GM19043 (cell line): ENCODE measurements at regions not wholly inside any gene's neighbourhood (a gene's known extent, or its start where the extent isn't known, plus 50 kb on each side); places are given as distances from the start of the nearest gene placed in this dataset.
"Not testable (repeated sequence)": the region's sequence is repeated elsewhere in the genome, so short reads cannot be mapped to it uniquely, and the experiment has no call there.

Experiments used
- ATAC-seq: cut with Tn5 transposase; IDR thresholded peaks from one replicate; pipeline ENCODE4 v1.9.1; 2021; ENCODE audit warnings: low read depth; ENCODE audit not compliant: unreplicated experiment

DNA sequence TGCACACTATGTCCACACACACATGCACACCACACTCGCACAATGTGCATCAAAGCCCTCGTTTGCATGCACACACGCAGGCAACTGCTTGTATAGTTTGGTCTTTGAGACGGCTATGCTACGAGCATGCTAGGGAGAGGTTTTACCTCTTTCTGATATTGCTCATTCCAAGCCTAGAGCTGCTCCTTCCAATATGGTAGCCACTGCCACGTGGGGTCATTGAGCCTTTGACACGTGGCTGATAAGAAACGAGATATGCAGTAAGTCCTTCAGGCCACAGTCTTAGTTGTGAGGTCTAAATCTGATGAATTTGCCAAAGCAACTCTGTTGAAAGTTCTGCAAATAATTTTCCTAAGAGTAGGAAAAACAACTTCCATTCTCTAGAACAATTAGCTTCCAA lies 204.4 kb downstream of the KLF6 start:
- no peak for ATAC-seq

DNA sequence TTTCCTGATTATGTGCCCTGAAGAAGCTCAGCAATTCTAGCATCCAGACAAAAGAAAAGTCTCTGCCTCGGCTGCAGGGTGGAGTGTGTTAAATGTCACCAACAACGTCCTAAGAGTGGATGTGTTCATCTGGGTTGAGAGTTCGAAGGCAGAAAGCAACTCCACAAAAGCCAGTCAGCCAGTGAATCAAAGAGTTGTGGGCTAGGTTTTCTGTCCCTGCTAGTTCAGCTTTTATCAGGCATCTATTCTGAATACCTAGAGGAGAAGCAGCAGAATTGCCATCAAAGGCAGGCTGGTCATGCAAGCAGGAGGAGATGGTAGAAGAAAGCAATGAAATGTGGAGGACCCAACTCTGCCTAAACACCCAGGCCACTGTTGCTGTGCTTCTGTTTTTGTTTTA lies 205.2 kb downstream of the KLF6 start:
- no peak for ATAC-seq

DNA sequence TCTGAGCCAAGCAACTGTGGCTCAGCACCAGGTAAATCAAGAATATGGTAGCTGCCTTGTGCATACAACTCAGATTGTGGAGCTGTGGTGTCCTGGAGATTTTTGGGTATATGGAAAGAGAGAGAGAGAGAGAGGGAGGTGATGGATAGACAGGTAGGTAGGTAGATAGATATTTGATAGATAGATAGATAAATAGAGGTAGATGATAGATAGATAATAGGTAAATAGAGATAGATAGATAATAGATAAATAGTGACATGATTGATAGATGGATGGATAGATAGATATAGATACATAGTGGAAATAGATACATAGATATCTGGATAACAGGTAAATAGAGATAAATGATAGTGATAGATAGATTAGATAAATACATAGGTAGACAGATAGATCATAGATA lies 206.3 kb downstream of the KLF6 start:
- no peak for ATAC-seq

DNA sequence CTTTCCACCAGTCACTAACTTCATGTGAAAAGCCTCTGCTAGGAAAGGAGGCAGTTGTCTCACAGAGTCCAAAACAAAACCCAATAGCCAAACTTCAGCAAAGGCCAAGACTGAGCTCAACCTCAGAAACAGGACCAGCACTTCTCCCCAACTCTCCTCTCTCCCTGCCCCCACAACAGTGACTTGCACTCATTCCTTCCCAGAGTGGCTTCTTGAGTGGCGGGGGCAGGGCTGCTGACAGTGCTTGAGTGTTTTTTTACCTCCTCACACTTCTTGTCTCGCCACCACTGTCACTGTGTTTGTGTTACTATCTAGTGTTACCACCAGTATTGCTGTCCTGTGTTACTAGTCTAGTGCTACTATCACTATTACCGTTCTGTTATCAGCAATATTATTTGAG lies 206.8 kb downstream of the KLF6 start:
- no peak for ATAC-seq

DNA sequence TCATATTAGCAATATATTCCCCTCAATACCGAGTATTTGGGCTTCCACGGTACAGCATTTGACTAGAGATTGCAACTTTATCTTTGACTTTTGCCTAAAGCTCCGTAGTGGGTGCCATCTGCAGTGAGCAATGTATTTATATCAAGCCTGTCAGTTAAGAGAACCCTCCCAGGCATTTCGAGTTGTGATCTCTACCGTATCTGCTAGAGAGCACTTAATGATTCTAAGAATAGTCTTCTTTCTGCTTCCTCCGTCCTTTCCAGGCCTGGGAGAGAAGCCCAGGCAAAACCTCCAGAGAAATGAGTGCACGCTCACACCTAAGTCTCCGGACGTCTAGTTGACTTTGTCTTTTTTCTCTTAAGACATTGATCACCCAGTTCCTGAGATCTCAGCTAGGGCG lies 210.6 kb downstream of the KLF6 start:
- no peak for ATAC-seq

DNA sequence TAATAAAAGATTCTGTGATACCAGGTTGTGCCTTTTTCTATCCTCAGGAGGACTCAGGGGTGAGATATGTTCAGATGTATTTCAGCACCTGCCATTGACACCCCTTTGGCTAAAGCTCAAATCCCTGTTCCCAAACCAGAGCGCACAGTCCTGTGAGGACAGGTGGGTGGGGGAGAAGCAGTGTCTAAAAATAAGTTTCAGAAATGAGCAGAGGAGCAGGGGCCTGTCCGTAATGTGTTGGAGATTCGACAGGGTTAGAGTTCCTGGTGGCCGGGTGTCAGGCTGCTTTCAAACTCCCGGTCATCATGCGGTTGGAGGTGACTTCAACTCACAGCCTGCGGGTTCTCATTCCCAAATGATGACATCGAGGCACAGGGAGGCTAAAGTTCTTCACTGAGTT lies 211.5 kb downstream of the KLF6 start:
- ATAC-seq: no peak

DNA sequence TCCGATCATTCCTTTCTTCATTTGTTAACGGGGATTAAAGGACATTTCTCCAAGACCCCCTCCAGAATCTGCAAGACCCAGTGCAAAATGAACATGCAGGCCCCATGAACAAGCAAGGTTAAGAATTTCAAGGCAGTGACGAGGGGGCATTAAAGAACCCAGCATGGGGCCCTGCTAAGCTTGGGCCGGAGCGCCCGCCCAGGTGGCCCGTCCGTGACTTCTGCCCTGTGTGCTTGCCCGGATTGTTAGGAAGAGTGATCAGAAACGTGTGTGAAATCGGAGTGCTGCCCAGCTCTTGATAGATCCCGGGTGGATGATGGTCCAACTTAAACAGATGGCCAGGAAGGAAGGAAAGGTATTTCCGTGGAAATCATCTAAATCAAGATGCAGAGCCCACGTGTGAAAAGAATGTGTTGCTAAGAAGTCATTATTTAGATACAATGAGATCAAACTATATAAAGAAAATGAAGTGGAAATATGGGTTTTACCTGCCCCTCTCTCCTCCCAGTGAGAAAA lies 213.6 kb downstream of the KLF6 start:
- ATAC-seq: no peak

DNA sequence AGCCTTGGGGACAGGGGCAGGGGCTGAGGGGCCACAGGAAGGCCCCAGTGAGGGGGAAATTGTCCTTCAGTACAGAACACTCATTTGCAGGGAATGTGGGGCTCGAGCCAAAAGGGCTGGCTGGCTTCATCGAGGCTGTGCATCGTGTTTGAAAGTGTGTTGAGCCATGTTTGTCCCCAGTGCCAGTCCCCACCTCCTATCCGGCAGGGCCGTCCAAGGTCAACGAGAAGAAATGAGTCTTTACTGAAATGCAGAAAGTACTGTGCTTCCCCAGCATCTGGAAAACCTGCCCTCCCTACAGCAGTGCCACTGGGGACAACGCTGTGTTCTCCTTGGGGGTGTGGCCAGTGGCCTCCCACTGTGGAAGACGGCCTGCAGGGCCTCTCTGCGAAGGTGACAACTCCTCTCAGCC lies 214.1 kb downstream of the KLF6 start:
- no peak for ATAC-seq

DNA sequence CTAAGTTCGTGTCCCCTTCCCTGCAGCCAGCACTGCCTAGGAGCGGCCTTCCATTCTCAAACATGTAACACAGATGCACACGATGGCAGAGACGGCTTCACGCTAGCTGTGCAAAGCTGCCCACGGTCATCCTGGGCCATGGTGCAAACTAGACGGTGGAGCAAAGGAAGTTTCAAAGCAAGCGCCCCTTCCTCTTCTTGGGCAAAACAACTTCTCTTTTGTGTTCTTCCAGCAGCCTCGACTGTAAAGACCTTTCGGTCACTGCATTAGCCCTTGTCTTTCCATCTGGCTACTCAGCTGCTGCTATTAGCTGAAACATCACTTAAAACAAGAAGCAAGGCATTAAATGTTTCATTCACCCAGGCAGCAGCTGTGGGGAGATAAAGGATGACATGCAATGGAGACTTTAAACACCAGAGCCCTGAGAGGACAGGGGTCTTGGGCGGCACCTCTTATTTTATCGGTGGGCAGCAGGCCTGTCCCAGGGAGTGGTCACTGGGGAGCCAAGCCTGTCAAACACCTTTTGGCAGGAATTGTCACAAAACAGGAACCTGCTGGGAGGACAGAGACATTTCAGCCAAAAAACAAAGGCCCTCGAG lies 214.8 kb downstream of the KLF6 start:
- ATAC-seq: no peak

DNA sequence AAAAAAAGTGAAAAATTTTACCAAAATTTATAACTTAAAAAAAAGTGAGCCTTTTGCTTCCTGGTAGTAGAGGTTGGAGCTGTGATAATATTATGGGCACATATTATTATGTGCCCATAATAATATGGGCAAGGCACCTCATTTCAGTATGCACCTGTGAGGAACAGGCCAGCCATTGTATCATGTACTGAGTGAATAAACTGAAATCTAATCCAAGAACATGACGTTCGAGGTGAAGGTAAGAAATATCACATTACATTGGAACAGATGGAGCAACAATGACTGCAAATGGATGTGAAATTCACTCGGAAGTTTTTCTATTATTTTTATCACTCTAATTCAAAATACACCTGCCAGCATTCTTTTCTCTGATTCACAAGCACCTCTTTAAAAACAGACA lies 216.0 kb downstream of the KLF6 start:
- no peak for ATAC-seq

DNA sequence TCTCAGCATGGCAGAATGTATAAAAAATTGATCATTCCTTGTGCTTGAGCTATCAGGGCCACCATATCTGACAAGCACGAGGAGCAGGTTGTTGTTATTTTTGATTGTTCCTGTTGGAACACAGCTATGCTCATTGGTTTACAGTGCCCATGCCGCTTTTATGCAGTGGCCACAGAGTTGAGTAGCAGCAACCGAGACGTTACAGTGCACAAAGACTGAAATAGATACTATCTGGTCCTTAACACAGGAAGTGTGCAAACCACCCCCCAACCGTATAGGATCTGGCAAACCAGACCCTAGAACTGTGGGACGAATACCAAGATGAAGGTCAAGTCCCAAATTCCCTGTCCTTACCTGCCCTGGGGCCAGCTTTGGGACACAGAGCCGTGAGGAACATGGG lies 216.6 kb downstream of the KLF6 start:
- ATAC-seq: no peak

DNA sequence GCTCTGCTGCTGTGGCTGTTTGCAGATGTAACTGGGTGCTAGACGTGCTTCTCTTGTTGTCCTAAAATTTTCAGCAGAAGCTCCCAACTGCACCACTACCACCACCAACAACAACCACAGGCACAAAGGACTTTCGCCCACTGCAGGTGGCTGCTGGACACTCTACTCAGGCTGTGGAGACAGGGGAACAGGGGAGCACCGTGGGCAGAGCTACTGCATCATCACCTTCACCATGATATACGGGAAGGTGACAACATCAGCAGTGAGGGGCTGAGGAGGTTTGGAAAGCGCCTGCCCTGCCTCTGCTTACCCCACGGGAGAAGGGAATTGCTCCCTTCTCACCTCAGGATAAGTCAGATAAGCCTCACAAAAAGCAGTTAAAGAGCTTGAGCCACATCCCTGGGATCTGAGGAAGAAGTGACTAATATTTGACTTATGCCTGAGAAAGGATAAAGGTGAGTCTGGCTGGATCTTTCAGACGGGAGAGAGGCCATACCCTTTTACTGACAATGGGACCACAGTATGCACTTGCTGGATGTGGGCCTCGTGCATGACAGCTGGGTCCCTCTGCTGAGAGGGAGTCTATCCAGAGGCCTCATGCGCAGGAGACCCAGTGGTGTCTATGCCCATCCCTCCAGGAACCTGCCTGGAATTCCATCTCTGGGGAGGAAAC lies 217.6 kb downstream of the KLF6 start:
- ATAC-seq: no peak

DNA sequence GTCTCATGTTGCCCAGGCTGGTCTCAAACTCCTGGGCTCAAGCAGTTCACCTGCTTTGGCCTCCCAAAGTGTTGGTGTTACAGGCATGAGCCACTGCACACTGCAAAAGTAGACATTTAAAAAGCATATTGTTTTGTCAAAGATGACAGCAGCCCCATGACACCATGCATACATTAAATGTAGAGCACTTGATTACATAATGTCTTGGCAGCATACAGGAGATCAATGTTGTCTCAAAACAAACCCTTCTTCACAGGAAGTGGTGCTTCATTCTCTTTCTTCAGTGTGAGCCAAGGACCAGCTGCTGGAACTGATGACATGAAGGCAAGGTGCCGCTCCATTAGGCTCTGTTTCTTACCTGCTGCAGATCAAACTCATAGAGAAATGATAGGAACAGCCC lies 218.4 kb downstream of the KLF6 start:
- no peak for ATAC-seq

DNA sequence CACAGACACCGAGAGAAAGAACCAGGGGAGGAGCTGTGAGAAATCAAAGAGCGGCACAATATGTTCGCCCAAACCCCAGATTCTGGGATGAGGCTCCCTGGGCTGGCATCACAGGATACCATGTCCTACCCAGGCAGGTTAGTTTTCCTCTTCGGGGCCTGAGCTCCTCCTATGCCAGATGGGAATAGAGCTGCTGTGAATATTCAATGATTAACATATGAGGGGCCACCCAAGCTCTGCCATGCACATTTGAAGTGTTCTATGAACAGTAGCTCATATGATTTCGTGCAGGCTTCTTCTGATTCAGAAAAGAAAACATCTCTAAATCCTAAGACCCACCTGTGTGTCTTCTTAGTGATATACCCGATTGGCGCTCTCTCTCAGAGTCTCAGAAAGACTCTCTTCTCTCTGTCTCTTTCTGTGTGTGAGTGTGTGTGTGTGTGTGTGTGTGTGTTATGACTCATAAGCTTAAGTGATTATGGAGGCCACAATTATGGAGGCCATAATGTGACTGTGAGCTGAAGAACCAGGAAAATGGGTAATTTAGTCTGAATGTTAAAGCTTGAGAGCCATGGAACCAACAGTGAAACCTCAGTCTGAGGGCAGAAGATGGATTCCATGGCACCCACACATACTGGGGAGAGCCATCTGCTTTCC lies 220.5 kb downstream of the KLF6 start:
- ATAC-seq: no peak

DNA sequence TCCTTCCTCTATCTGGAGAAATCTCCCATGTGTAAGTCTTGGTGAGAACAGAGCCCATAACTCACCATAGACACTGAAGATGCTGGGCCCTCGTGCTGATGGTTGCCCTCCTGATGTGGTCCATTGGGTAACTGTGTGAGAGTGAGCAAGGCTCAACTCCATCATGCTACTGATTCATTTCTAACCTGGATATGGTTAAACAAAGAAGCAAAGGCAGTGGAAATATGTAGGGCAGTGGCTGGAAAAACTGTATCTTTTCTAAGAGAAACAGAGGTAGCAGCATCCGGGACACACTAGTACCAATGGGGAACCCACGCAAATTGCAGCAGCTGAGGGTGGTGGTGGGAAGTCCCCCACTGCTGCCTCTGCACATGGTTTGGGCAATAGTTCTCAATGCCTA lies 221.7 kb downstream of the KLF6 start:
- no peak for ATAC-seq

DNA sequence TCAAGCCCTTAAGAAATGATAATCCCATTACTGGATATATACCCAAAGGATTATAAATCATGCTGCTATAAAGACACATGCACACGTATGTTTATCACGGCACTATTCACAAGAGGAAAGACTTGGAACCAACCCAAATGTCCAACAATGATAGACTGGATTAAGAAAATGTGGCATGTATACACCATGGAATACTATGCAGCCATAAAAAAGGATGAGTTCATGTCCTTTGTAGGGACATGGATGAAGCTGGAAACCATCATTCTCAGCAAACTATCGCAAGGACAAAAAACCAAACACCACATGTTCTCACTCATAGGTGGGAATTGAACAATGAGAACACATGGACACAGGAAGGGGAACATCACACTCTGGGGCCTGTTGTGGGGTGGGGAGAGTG lies 224.4 kb downstream of the KLF6 start:
- ATAC-seq: not testable (repeated sequence)

DNA sequence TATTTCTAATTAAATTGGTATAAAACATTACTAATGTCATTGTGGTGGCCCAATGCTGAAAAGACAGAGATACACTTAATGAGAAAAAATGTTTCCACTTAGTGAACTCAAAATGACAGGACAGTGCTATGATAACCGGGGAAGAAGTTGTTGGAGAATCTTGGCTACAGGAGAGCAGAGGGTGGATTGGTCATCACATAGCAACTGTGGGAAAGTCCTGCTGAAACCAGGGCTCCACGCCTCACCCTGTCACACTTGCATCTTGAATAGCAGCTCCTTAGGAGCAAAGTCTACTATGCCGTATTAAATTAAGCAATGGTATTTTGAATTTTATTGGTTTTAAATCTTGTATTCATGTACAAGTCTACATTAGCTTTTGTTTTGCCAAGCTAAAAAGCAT lies 225.5 kb downstream of the KLF6 start:
- no peak for ATAC-seq

DNA sequence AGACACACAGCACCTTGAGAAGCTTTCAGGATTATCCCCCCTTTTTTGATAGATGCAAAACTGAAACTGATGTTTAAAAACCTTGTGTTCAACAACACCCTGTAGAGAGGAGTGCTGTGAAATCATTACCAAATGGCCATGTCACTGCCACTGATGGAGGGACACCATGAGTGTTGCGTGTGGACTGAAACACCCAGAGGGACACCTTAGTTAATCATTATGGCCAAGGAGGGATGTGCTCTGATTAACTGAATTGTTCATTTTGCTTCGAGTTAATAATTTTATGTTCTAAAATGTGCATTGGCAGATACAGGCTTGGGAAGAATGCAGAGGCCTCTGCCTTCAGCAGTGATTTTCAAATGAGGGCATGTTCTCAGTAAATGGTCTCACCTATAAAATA lies 226.0 kb downstream of the KLF6 start:
- no peak for ATAC-seq

DNA sequence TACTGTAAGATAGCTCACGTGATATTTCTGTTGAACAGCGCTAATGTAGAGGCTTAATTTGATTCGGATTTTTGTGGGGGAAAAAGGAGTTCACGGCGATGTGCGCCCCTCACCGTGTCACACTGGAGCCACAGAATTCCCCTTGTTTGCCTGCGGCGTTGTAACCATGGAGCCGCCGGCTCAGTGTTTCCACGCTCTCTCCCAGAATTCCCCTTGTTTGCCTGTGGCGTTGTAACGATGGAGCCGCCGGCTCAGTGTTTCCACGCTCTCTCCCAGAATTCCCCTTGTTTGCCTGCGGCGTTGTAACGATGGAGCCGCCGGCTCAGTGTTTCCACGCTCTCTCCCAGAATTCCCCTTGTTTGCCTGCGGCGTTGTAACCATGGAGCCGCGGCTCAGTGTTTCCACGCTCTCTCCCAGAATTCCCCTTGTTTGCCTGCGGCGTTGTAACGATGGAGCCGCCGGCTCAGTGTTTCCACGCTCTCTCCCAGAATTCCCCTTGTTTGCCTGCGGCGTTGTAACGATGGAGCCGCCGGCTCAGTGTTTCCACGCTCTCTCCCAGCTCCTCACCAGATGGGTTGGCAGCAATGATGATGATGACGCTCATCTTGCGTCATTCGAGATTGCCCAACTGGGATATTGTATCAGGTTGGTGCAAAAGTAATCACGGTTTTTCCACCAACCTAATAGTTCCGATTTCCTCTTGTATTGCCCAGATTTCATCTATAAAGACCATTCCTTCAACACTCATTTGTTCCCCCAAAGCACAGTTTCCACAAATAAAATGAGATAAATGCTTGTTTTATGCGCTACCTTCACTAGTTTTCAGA lies 228.6 kb downstream of the KLF6 start:
- ATAC-seq: not testable (repeated sequence)

DNA sequence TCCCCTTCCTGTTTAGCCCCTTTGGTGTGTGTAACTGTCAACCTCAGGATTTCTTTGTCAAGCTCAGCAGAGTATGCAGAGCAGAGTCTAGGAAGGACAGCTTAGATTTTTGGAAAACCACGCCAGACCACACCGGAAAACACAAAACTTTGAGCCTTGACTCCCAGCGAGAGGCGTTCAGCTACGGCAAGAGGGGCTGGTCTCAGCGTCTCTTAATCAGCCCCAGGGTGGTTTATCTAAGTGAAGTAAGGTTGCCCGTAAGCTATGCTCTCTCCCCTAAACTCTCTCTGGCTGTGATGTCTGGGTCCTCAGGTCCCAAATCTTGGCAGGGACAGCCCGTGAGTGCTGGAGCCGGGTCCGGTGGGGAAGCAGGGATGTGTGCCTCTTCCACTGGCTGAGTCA lies 230.9 kb downstream of the KLF6 start:
- no peak for ATAC-seq

DNA sequence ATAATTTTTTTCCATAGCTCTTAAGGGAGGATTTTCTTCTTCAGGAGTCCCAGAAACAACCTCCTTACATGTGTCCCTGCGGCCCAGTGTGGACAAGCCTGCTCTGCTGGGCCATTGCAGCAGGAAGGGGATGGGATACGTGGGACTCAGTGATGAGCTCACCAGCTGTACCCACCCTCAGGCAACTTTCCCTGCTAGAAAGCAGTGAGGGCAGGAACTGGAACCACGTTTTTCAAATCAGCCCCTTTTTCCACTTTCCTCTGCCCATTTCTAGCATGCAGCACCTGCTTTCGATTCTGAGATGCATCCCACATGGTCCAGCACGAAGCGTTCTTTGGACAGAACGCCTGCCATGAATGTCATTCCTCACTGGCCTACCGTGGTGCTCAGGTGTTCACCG lies 232.7 kb downstream of the KLF6 start:
- ATAC-seq: no peak
